SK-N-SH (cell line): ENCODE measurements at regions not wholly inside any gene's neighbourhood (a gene's known extent, or its start where the extent isn't known, plus 50 kb on each side); places are given as distances from the start of the nearest gene placed in this dataset.
"Not testable (repeated sequence)": the region's sequence is repeated elsewhere in the genome, so short reads cannot be mapped to it uniquely, and the experiment has no call there.

Experiments used
- CTCF ChIA-PET: fragments of 300-600, 350-600 bp; formaldehyde crosslinking; extraction: SDS; loops from one replicate; lab custom pipeline; 2021; lab: Yijun Ruan, JAX
- POLR2A ChIA-PET: fragments of 350-600 bp; sonication (Branson Sonifier 250); formaldehyde crosslinking; extraction: SDS; loops from one replicate; lab custom pipeline; 2020; ENCODE audit warnings: antibody characterized with exemption, inconsistent platforms; lab: Yijun Ruan, JAX
- DNase-seq: peaks from one replicate; pipeline ENCODE4 v3.0.0; 2012
- H2AFZ ChIP-seq: fragments of 200-600 bp; sonication (generic); 2 replicates; pipeline ENCODE4 v1.8.1; 2016; ENCODE audit warnings: antibody characterized with exemption, mild to moderate bottlenecking, low read depth
- H3F3A ChIP-seq: fragments of 200-600 bp; sonication (generic); replicated peaks from 2 replicates; pipeline ENCODE3; 2016; ENCODE audit warnings: antibody characterized with exemption, mild to moderate bottlenecking; ENCODE audit not compliant: insufficient read depth
- H3K27ac ChIP-seq, 2 experiments: fragments of 200-500 bp in 1 of 2; fragments of 200-600 bp in 1 of 2; sonication (Bioruptor generic) in 1 of 2; sonication (generic), shearing (Covaris generic) in 1 of 2; 2 replicates each; pipeline versions ENCODE4 v1.5.1 to v1.6.1; 2014 to 2016; ENCODE audit warnings: low read depth in 2 of 2, inconsistent platforms in 1 of 2, low read length in 1 of 2, mild to moderate bottlenecking in 1 of 2, mixed read lengths in 1 of 2
- H3K27me3 ChIP-seq: fragments of 200-600 bp; sonication (generic), shearing (Covaris generic); 2 replicates; pipeline ENCODE4 v1.6.1; 2016; ENCODE audit warnings: mixed run types; ENCODE audit not compliant: insufficient read depth
- H3K36me3 ChIP-seq, 2 experiments: fragments of 200-500 bp in 1 of 2; fragments of 200-600 bp in 1 of 2; sonication (Bioruptor generic) in 1 of 2; sonication (generic) in 1 of 2; replicated peaks in 1 of 2; 2 replicates each; pipeline versions ENCODE3 to v1.5.1; 2014 to 2016; ENCODE audit warnings: low read length in 1 of 2, mild to moderate bottlenecking in 1 of 2; ENCODE audit not compliant: insufficient read depth in 2 of 2, control insufficient read depth in 1 of 2
- H3K4me1 ChIP-seq, 2 experiments: fragments of 200-500 bp in 1 of 2; fragments of 200-600 bp in 1 of 2; sonication (Bioruptor generic) in 1 of 2; sonication (generic), shearing (Covaris generic) in 1 of 2; 2 replicates each; pipeline versions ENCODE4 v1.5.1 to v1.6.1; 2014 to 2016; ENCODE audit warnings: low read depth in 1 of 2, low read length in 1 of 2, mixed run types in 1 of 2; ENCODE audit not compliant: insufficient read depth in 2 of 2, control insufficient read depth in 1 of 2
- H3K4me2 ChIP-seq: fragments of 200-600 bp; sonication (generic), shearing (Covaris generic); 2 replicates; pipeline ENCODE4 v1.6.1; 2017; ENCODE audit warnings: mixed run types
- H3K4me3 ChIP-seq, 2 experiments: fragments of 200-500 bp in 1 of 2; fragments of 200-600 bp in 1 of 2; sonication (Bioruptor generic) in 1 of 2; sonication (generic), shearing (Covaris generic) in 1 of 2; 2 replicates each; pipeline versions ENCODE4 v1.5.1 to v1.8.1; 2014 to 2016; ENCODE audit warnings: low read depth in 2 of 2, inconsistent platforms in 1 of 2, low read length in 1 of 2, mild to moderate bottlenecking in 1 of 2, mixed read lengths in 1 of 2, moderate library complexity in 1 of 2
- H3K79me2 ChIP-seq: fragments of 200-600 bp; sonication (generic); 2 replicates; pipeline ENCODE4 v1.8.1; 2017; ENCODE audit warnings: mild to moderate bottlenecking; ENCODE audit not compliant: insufficient read depth
- H3K9ac ChIP-seq: fragments of 200-600 bp; sonication (generic); 2 replicates; pipeline ENCODE4 v1.6.1; 2017; ENCODE audit warnings: mixed run types
- H3K9me2 ChIP-seq: fragments of 200-600 bp; sonication (generic); 2 replicates; pipeline ENCODE4 v1.6.1; 2017; ENCODE audit warnings: mixed run types
- H3K9me3 ChIP-seq: fragments of 200-600 bp; sonication (generic); 2 replicates; pipeline ENCODE4 v1.6.1; 2017; ENCODE audit warnings: mixed run types, mild to moderate bottlenecking, moderate library complexity
- H4K20me1 ChIP-seq: fragments of 200-600 bp; sonication (generic); 2 replicates; pipeline ENCODE4 v1.6.1; 2017; ENCODE audit warnings: mild to moderate bottlenecking, mixed run types; ENCODE audit not compliant: insufficient read depth
- FOXM1 ChIP-seq: IDR thresholded peaks from 2 replicates; pipeline ENCODE4 v1.4.0; 2012; ENCODE audit warnings: low read depth, mild to moderate bottlenecking
- GATA2 ChIP-seq: sonication (generic); formaldehyde crosslinking; IDR thresholded peaks from 2 replicates; pipeline ENCODE4 v1.5.0; 2020; ENCODE audit warnings: mild to moderate bottlenecking, missing genetic modification reagents
- MXI1 ChIP-seq: IDR thresholded peaks from 2 replicates; pipeline ENCODE4 v1.6.1; 2012; ENCODE audit warnings: mild to moderate bottlenecking, low read depth, low read length, improper control_type of control experiment
- POLR2AphosphoS5 ChIP-seq: IDR thresholded peaks from 2 replicates; pipeline ENCODE4 v1.6.1; 2012; ENCODE audit warnings: low read depth, low read length
- RCOR1 ChIP-seq: fragments of 150-350 bp; IDR thresholded peaks from 2 replicates; pipeline ENCODE4 v1.6.1; 2017; ENCODE audit warnings: antibody characterized with exemption, low read length
- REST ChIP-seq: IDR thresholded peaks from 2 replicates; pipeline ENCODE4 v1.6.1; 2012; ENCODE audit warnings: mild to moderate bottlenecking, low read depth, low read length, moderate library complexity
- SIN3A ChIP-seq: IDR thresholded peaks from 2 replicates; pipeline ENCODE4 v1.6.1; 2012; ENCODE audit warnings: low read depth, mild to moderate bottlenecking, low read length, moderate library complexity, borderline replicate concordance
- TCF12 ChIP-seq: IDR thresholded peaks from 2 replicates; pipeline ENCODE4 v1.4.0; 2012
- USF1 ChIP-seq: IDR thresholded peaks from 2 replicates; pipeline ENCODE4 v1.4.0; 2012; ENCODE audit warnings: low read depth, borderline replicate concordance
- WGBS: methylation state at CpG from one replicate; pipeline ENCODE4 v1.1.6; 2017; ENCODE audit warnings: low lambda C conversion rate; 5-methylcytosine and 5-hydroxymethylcytosine counted together

- TF ChIP-seq REST (no peak), FOXM1 (no peak)
Observed at GRCh38 chr19:27815985-27816384, 1397.0 kb downstream of the UQCRFS1 start (continued).

- H3K4me1 ChIP-seq, H3K27me3 ChIP-seq, H3K27ac ChIP-seq, H3K9ac ChIP-seq, CTCF ChIA-PET, H4K20me1 ChIP-seq, H3K4me2 ChIP-seq, H3K9me3 ChIP-seq, H3K9me2 ChIP-seq, H3F3A ChIP-seq, H3K36me3 ChIP-seq, DNase-seq, H3K79me2 ChIP-seq, H2AFZ ChIP-seq, POLR2A ChIA-PET, H3K4me3 ChIP-seq: not testable (repeated sequence)
- 62% methylated on average over 4 of the region's 4 CpGs for WGBS
Observed at GRCh38 chr19:27814834-27815233, 1398.1 kb downstream of the UQCRFS1 start.

- H3F3A ChIP-seq, H3K36me3 ChIP-seq, H3K4me2 ChIP-seq, H2AFZ ChIP-seq, H3K4me3 ChIP-seq, H3K27ac ChIP-seq, H3K27me3 ChIP-seq, H3K9me2 ChIP-seq, H3K79me2 ChIP-seq, H3K9me3 ChIP-seq, POLR2A ChIA-PET, CTCF ChIA-PET, H3K9ac ChIP-seq, DNase-seq, H3K4me1 ChIP-seq, H4K20me1 ChIP-seq: not testable (repeated sequence)
- 80% methylated on average over 3 of the region's 3 CpGs for WGBS
Observed at GRCh38 chr19:27814274-27814673, 1398.7 kb downstream of the UQCRFS1 start.

- Histone ChIP-seq H3K36me3 (peaks cover 0 to 6% of the 10 kb centered on the region in 2 experiments), H3K4me2 (no peak overlapping the region), H3K79me2 (peaks cover 3% of the 10 kb centered on the region; the same call in 1 of the 2 replicates), H3K27me3 (no peaks in the 10 kb centered on the region), H3K4me1 (no peaks in the 10 kb centered on the region), H3F3A (peaks cover 4% of the 10 kb centered on the region), H2AFZ (no peak overlapping the region), H3K27ac (no peak overlapping the region), H3K9me3 (no peaks in the 10 kb centered on the region), H4K20me1 (no peaks in the 10 kb centered on the region), H3K9ac (no peak overlapping the region), H3K9me2 (peaks cover 4% of the 10 kb centered on the region; the same call in 1 of the 2 replicates), H3K4me3 (no peak overlapping the region)
- WGBS: 90% methylated on average over 17 of the region's 17 CpGs
- TF ChIP-seq USF1 (no peak), TCF12 (no peak), GATA2 (CRISPR knock-in tag) (no peak), REST (no peak), POLR2AphosphoS5 (no peak), RCOR1 (no peak), MXI1 (no peak), SIN3A (no peak)
- CTCF ChIA-PET: no interaction called here
- DNase-seq: no peak
- POLR2A ChIA-PET: no interaction called here
Observed at GRCh38 chr19:27806471-27807070, 1406.4 kb downstream of the UQCRFS1 start.
